ENCODE measurements at regions not wholly inside any gene's neighbourhood (a gene's known extent, or its start where the extent isn't known, plus 50 kb on each side); places are given as distances from the start of the nearest gene placed in this dataset.

DNA sequence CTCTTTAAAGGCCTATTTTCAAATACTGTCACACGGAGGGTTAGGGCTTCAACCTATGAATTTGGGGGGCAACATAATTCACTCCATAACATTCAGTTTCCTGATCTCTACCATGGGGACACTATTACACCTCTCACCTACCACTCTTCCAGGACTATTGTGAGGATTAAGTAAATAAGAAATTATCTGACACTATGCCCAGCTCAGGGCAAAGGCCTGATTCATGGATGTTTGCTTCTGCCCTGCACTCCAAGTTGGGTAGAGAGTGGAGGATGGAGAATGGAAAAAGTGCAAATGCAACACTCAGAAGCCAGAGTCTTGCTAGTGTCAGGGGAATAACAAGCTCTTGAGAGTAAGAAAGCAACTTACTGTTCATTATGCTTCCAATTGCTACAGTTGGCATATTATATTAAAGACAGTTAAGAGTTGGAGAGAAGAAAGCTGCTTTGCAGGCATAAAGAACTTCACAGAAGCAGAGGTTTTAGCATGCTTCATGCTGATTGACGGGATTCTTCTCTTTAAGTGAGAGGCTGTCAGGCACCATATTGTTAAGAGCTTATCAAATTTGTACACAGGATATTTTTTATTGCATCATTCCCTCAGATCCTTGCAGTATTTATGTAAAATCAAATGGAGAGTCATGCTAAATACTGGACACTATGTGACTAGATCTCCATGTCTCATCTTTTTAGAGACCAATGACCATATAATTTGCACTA is 375.3 kb downstream of the VPS13C start:
- Histone ChIP-seq H3K36me3 (ENCODE audit: insufficient read depth) (no peaks in the 10 kb centered on the region), H3K27ac (ENCODE audit: low read depth) (no peak overlapping the region), H3K4me3 (ENCODE audit: low read depth, low read length) (no peak overlapping the region), H3K4me1 (ENCODE audit: insufficient read depth) (no peaks in the 10 kb centered on the region)
- WGBS = 90% methylated on average over 2 of the region's 2 CpGs
- no peak for DNase-seq (ENCODE audit: extremely low spot score)

DNA sequence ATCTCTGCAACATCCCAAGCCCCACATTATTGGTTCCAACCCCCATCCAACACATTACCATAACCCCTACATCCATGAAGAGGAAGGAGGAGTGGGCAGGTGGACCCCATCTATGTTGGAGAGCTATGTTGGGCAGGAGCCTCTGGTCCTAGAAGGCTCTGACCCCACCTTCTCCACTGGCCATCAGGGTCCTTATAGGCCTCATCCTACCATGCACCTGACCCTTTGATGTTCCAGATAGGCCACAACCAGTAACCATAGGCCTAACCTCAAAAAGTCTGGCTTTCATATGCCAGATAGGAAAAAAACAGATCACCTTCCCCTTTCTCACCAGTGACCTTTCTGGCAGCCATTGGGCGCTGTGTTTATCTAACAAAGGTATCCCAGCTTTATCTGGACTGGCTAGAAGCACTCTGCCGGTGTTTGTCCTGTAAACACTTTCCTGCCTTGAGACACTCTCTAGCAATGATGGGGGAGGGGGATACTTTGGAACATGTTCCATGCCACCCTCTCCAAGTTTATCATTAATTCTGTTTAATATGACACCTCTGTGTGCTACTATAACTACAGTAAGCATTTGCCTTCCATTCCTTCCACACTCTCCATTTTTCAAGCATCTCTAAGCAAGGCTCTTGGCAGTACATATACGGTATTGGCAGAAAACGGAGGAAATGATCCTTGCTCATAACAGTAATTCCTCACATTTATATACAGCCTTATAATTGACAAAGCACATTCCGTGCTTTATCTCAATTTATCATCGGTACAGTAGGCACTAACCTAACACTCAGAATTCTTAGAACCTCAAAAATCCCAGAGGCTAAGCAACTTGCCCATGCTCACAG is 377.1 kb downstream of the VPS13C start:
- Histone ChIP-seq H3K36me3 (ENCODE audit: insufficient read depth) (no peaks in the 10 kb centered on the region), H3K4me1 (ENCODE audit: insufficient read depth) (no peaks in the 10 kb centered on the region), H3K27ac (ENCODE audit: low read depth) (no peak overlapping the region), H3K4me3 (ENCODE audit: low read depth, low read length) (no peak overlapping the region)
- no peak for DNase-seq (ENCODE audit: extremely low spot score)
- 67% methylated on average over 6 of the region's 6 CpGs for WGBS

DNA sequence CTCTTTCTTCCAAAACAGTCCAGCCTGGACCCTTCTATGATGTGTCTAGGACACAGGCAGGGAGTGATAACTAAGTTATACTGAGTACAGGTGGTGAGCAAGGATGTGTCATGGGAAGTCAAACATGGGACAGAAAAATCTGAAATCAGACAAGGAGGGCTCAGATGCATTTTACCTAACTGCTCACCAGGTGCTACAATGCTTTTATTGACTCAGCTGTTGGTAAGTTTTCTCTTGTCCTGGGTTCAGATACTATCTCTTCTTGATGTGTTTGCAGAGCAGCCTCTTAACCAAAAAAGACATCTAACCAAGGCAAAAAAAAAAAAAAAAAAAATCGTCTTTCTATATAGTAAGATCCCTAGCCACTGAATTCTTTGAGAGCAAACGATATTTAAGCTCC is 378.6 kb downstream of the VPS13C start:
- no peaks in the 10 kb centered on the region for H3K36me3 ChIP-seq (ENCODE audit: insufficient read depth)
- 62% methylated on average over 2 of the region's 2 CpGs for WGBS
- no peak overlapping the region for H3K4me3 ChIP-seq (ENCODE audit: low read depth, low read length)
- no peak for DNase-seq (ENCODE audit: extremely low spot score)
- H3K4me1 ChIP-seq (ENCODE audit: insufficient read depth) = no peaks in the 10 kb centered on the region
- H3K27ac ChIP-seq (ENCODE audit: low read depth) = no peak overlapping the region

DNA sequence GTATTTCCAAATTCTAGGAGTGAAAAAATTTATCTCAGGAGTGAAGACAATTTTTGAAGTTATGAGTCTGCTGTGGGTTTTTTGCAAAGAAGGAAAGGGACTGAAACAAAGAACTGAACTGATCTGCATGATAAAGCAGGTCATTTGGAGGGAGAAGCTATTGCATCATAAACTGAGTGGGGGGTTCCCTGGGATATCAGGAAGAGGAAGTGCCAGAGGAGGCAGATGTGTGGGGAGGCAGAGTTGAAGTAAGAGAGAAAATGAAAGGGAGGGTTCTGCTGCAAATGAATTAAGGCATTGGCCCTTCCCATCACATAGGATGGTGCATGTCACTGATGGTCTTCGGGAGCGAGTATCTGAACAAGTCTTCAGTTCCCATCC is 379.2 kb downstream of the VPS13C start:
- Histone ChIP-seq H3K4me3 (ENCODE audit: low read depth, low read length) (no peak overlapping the region), H3K27ac (ENCODE audit: low read depth) (no peak overlapping the region), H3K4me1 (ENCODE audit: insufficient read depth) (no peaks in the 10 kb centered on the region), H3K36me3 (ENCODE audit: insufficient read depth) (no peaks in the 10 kb centered on the region)
- WGBS = 94% methylated on average over 2 of the region's 2 CpGs
- DNase-seq (ENCODE audit: extremely low spot score) = no peak

DNA sequence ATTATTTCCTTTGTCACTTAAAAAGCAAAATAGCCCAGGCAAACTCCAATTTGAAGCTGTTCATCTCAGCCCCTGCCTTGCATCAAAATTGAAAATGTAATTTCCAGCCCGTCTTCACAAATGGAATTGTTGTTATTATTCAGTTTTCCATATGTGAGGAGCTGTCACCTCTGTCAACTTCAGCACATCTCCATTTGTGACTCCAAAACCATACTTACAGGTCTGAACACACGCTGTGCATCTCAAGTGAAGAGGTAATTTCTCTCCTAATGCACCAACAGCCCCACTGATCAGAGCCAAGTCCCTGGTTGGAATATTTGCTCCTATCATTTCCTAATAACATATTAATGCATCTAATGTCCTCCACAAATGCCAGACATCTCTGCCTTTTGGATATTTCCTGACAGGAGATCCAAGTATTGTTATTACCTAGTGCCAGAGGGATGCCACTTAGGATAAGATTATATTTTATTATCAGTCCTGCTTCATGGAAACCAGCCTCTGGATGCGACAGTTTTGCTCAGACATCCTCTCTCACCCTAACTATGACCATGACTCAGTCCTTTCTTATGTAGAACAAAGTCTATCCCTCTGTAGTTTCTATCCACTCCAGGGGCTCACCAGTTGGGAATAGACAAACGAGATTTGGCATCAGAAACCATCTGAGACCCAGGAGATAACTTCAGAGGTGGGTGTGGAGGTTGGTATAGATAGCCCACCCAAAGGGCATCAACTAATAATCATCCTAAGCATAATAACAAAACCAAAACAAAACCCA is 379.8 kb downstream of the VPS13C start:
- Histone ChIP-seq H3K36me3 (ENCODE audit: insufficient read depth) (no peaks in the 10 kb centered on the region), H3K4me1 (ENCODE audit: insufficient read depth) (no peaks in the 10 kb centered on the region), H3K27ac (ENCODE audit: low read depth) (no peak overlapping the region), H3K4me3 (ENCODE audit: low read depth, low read length) (no peak overlapping the region)
- 69% methylated on average over 4 of the region's 4 CpGs for WGBS
- DNase-seq (ENCODE audit: extremely low spot score) = no peak

DNA sequence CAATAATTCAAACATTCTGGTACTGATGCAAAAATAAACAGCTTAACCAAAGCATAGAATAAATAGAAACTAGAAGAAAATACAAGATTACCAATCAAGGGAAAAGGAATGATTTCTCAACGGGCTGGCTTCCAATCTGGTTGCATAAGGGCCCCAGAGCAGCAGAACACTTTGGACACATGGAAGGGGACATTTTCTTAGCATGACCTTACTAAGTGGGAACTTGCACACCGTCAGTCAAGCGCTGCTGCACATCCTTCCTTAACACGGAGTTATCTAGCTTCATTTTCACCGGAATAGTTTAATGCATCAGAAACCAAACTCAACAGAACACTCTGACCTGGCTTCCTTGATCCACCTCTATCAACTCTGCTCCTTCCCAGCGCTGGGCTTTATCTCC is 388.5 kb downstream of the VPS13C start:
- Histone ChIP-seq H3K4me3 (ENCODE audit: low read depth, low read length) (no peak overlapping the region), H3K4me1 (ENCODE audit: insufficient read depth) (no peaks in the 10 kb centered on the region), H3K36me3 (ENCODE audit: insufficient read depth) (no peaks in the 10 kb centered on the region), H3K27ac (ENCODE audit: low read depth) (no peak overlapping the region)
- WGBS = 75% methylated on average over 6 of the region's 6 CpGs
- DNase-seq (ENCODE audit: extremely low spot score) = no peak

DNA sequence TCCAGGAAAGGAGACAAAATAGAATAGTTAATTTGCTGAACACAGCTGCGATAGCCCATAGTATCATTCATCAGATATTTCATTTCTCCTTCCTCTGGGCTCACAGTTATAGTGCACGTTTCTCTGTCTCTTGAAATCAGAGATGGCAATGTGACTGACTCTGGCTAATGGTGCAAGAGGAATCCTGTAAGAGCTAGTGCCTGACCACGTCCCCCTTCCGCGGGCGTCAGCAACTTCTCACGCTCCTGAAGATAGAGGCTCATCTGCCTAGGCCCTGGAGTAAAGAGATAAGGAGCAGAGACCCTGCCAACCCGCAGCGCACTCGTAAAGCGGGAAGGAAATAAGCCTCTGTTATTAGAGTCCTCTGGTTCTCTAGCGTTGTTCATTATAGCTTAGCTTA is 391.8 kb downstream of the VPS13C start:
- H3K27ac ChIP-seq (ENCODE audit: low read depth) = peak overlapping the region; percentile 14
- DNase-seq (ENCODE audit: extremely low spot score) = no peak
- no peaks in the 10 kb centered on the region for H3K4me1 ChIP-seq (ENCODE audit: insufficient read depth)
- H3K4me3 ChIP-seq (ENCODE audit: low read depth, low read length) = no peak overlapping the region
- H3K36me3 ChIP-seq (ENCODE audit: insufficient read depth) = no peaks in the 10 kb centered on the region
- WGBS = 47% methylated on average over 12 of the region's 12 CpGs

DNA sequence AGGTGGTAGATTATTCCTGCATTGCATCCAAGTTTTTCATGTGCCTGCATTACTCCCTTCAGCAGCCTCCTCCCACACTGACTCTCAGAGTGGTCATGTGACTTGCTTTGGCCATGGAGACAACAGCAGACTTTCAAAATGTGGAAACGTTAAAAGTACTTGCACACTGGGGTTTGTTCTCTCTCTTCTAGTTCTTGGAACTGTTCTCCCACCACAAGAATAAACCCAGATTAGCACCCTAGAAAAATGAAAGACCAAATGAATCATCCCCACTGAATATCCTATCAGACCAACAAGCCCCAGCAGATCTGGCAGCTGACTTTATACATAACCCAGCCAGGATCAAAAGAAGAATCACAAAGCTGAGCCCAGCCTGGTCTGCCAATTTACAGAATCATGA is 398.5 kb downstream of the VPS13C start:
- DNase-seq (ENCODE audit: extremely low spot score) = no peak
- Histone ChIP-seq H3K36me3 (ENCODE audit: insufficient read depth) (no peaks in the 10 kb centered on the region), H3K4me1 (ENCODE audit: insufficient read depth) (no peaks in the 10 kb centered on the region), H3K27ac (ENCODE audit: low read depth) (peak overlapping the region; percentile 28), H3K4me3 (ENCODE audit: low read depth, low read length) (no peak overlapping the region)
- 20% methylated on average over 1 of the region's 1 CpG for WGBS

DNA sequence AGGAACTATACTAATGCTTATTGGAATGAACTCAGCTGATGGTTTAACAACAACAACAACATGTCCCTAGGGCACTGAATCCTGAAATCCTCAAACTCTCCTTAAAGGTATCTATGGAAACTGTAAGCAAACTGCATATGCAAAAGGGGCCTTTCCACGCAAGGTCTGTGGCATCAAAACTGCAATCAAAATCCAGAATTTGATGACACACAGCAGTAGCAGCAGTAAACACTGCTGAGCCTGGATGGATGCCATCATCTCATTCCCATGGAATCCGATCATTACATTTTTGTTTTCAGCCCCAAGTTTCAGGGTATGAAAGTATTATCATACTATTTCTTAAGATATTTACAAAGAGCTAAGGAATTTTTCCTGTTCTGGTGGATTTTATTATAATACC is 399.7 kb downstream of the VPS13C start:
- Histone ChIP-seq H3K4me1 (ENCODE audit: insufficient read depth) (no peaks in the 10 kb centered on the region), H3K27ac (ENCODE audit: low read depth) (peak overlapping the region; percentile 69), H3K36me3 (ENCODE audit: insufficient read depth) (no peaks in the 10 kb centered on the region), H3K4me3 (ENCODE audit: low read depth, low read length) (no peak overlapping the region)
- DNase-seq (ENCODE audit: extremely low spot score) = no peak
- 46% methylated on average over 2 of the region's 2 CpGs for WGBS

DNA sequence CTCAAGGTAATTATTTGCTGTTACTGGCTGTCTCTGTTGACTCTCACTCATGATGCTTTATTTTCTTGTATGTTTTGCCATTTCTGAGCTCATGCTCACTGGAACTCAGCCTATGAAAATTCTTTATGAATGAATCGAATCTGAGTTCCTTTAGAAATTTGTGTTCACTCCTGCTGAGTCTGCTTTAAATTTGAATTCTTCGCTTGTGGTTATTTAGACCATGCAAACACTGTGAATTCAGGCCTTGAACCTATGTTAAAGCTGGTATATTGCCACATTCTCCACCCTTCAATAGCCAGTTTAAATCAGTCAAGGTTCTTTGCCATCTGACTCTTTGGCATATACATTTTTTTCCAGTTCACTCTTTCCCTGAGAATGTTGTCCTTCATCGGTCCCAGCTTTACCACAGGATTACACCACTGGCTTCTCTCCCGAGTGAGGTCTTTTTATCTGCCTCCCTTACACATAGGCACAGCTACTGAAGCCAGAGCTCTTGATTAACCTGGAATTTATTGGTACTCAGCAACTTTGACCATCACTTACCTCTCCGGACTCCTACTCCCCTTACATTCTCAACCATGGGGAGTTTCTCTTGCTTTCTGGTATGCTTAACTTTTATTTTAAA is 400.6 kb downstream of the VPS13C start:
- 62% methylated on average over 5 of the region's 5 CpGs for WGBS

DNA sequence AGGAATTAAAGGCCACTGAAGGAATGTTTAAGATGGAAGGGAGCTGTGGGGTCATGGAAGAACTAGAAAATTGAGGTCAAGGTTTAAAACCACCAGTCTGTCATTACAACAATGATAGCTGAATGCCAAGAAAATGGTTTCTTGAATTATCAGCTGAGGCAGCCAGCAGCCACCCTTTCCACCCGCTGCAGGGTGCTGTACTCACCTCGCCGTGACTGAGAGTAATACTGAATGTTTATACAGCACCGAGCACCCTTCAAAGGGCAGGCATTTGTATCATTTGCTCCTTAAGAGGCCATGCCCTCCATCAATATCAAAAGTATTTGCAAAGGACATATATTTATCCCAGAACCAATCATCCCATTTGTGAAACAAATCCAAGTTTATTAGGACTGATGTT is 402.8 kb downstream of the VPS13C start:
- Histone ChIP-seq H3K4me1 (ENCODE audit: insufficient read depth) (no peaks in the 10 kb centered on the region), H3K27ac (ENCODE audit: low read depth) (no peak overlapping the region), H3K4me3 (ENCODE audit: low read depth, low read length) (no peak overlapping the region), H3K36me3 (ENCODE audit: insufficient read depth) (no peaks in the 10 kb centered on the region)
- DNase-seq (ENCODE audit: extremely low spot score) = no peak
- whole genome bisulfite sequencing = 89% methylated on average over 4 of the region's 4 CpGs

More for the DNA sequence above, 400.6 kb downstream of the VPS13C start:
- no peak overlapping the region for H3K4me3 ChIP-seq (ENCODE audit: low read depth, low read length)
- H3K27ac ChIP-seq (ENCODE audit: low read depth) = peak overlapping the region; percentile 15
- H3K4me1 ChIP-seq (ENCODE audit: insufficient read depth) = no peaks in the 10 kb centered on the region
- no peak for DNase-seq (ENCODE audit: extremely low spot score)
- H3K36me3 ChIP-seq (ENCODE audit: insufficient read depth) = no peaks in the 10 kb centered on the region

DNA sequence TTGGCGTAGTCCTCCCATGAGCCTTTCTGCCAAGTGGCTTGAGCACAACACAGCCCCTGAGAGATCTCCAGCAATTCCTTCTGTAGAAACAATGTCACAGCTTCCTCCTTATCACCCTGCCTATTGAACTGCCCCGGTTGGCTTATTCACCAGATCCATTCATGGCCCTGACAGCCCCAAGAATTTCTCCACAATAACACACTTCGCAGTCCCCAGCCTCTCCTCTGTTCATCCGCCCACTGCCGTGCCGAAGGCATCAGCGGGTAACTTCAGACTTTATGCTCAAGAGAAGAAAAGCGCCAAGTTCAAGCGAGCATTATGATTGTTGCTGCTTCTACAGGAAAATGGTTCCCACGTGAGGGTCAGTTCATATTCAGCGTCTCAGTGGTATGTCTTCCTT is 403.9 kb downstream of the VPS13C start:
- WGBS = 95% methylated on average over 11 of the region's 11 CpGs
- H3K4me3 ChIP-seq (ENCODE audit: low read depth, low read length) = no peak overlapping the region
- no peak overlapping the region for H3K27ac ChIP-seq (ENCODE audit: low read depth)
- DNase-seq (ENCODE audit: extremely low spot score) = no peak
- no peaks in the 10 kb centered on the region for H3K36me3 ChIP-seq (ENCODE audit: insufficient read depth)
- no peaks in the 10 kb centered on the region for H3K4me1 ChIP-seq (ENCODE audit: insufficient read depth)

DNA sequence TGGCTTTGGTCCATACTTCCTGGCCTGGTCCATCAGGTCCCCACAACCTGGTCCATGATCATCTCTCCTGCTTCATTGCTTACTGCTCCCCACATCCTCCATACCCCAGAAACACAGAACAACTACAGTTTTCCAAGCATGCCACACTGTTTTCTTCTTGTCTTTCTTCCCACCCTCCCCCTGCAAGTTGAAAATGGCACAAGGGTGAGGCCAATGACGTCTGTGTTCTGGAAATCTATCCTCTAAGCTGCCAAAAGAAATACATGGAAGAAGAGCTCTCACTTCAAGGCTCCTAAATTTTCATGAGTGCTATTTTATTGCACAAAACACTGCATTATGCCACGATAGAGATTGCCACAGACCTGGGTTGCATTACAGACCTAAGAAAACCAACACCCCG is 404.4 kb downstream of the VPS13C start:
- Histone ChIP-seq H3K36me3 (ENCODE audit: insufficient read depth) (no peaks in the 10 kb centered on the region), H3K4me3 (ENCODE audit: low read depth, low read length) (no peak overlapping the region), H3K4me1 (ENCODE audit: insufficient read depth) (no peaks in the 10 kb centered on the region), H3K27ac (ENCODE audit: low read depth) (peak overlapping the region; percentile 70)
- DNase-seq (ENCODE audit: extremely low spot score) = no peak
- 79% methylated on average over 3 of the region's 3 CpGs for WGBS
